NCI-H2081 treated with DMSO at 0.1 percent for 48 hours (cell line): ENCODE measurements at regions not wholly inside any gene's neighbourhood (a gene's known extent, or its start where the extent isn't known, plus 50 kb on each side); places are given as distances from the start of the nearest gene placed in this dataset.
"Not testable (repeated sequence)": the region's sequence is repeated elsewhere in the genome, so short reads cannot be mapped to it uniquely, and the experiment has no call there.

Experiments
- DNase-seq: peaks from one replicate; lab custom pipeline; 2025; lab: John Stamatoyannopoulos, UW

DNA sequence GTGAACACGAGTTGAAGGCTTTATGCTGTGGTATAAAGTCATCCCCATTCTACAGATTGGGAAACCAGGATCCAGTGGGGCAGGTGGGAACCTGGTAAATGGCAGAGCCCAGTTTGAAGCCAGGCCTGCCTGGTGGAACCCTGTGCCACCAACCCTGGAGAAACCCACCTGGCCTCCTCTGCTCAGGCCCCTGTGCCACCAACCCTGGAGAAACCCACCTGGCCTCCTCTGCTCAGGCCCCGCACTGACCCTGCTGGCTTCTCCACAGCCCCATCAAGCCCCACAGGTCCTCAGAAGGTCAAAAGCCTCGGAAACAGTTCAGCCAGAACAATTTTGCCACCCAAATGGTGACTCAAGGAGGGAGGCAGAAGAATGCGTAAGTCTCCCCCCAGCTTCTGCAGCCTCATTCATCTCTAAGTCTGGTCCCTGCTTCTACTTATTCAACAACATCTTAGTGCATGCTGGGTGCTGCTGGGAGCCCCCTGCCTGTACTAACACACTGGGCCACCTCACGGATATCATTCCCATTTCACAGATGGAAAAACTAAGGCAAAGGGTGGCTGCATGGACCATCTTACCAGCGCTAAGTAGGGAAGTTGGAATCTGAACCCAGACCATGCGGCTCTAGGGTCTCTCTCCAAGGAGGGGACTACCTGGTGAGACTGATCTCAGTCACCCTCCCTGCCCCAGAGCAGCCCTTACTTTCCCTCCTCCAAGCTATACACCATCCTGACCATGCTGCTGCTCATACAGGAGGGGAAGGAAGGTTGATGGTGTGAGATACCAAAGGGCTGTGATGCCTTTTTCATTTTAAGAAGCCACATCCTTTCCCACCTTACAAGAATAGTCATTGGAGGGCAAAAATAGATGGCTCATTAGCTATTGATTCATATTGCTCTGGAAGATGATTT, 93.7 kb upstream of the ID2 start:
- no peak for DNase-seq

DNA sequence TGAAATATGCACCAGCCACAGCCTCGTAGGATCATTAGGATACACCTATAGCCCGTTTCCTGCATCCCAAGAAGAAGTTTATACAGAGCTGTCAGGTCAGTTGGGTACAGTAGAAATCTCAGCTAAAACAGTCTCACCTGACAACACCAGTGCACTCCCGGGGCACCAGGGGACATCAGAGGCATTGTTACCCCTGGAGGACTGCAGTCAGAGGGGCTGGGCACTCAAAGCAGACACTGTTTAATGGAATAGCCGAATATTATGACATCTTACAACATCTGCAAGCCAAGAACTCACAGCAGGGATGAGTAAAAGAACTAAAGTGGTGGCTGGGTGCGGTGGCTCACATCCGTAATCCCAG, 93.0 kb upstream of the ID2 start:
- no peak for DNase-seq

DNA sequence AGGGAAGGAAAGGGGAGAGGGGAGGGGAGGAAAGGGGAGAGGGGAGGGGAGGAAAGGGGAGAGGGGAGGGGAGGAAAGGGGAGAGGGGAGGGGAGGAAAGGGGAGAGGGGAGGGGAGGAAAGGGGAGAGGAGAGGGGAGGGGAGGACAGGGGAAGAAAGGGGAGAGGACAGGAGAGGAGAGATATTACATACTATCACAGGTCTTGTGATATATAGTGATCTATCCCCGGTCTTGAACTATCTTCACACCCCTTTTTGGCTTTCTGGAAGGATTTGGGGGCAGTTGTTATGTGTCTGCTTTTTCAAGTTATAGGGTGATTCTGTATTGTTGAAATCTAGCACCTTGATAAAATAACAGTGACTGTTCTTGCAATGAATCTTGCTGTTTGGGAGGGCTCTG, 92.1 kb upstream of the ID2 start:
- no peak for DNase-seq

DNA sequence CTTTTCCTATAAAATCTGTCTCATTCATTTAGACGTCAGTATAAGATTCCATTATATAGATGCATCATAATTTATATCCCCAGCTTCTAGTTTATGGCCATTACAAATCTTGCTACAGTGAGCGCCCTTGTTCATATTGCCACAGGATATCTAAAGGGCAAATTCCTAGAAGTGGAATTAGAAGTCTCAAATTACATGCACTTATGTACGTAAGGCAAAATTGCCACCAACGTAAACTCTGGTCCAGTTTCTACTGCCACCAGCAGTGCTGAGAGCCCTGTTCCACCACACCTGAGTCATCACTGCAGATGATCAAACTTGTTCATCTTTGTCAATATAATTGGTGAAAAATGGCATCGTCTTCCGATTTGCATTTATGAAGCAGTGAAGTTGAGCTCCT, 90.9 kb upstream of the ID2 start:
- no peak for DNase-seq

DNA sequence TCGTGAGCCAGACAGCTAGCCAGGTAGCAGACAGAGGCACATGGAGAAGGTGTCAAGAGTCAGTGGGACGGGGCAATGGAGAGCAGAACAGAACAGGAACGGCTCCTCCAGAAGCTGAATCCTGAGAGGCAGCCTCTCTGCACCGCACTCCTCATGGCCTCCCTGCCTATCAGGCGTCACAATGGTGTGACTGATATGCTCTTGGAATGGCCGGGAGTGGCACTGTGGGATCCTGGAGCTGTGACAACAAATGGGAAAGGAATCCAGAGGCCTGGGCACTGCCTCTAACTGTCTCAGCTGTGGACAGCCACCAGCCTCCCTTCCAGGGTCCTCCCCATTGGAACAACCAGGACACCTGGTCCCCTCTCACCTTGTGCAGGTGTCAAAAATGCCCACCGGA, 89.1 kb upstream of the ID2 start:
- no peak for DNase-seq

DNA sequence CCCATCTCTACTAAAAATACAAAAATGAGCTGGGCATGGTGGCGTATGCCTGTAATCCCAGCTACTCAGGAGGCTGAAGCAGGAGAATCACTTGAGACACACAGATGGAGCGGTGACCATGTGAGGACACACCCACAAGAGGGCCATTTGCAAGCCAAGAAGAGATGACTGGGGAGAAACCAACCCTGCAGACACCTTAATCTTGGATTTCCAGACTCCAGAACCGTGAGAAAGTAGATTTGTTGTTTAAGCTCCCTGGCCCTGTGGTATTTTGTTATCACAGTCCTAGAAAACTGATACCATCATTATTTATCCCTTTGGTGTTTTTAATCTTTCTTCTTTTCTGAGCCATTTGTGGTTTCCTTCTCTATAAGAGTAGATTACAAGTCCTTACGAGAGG, 88.6 kb upstream of the ID2 start:
- DNase-seq: no peak

DNA sequence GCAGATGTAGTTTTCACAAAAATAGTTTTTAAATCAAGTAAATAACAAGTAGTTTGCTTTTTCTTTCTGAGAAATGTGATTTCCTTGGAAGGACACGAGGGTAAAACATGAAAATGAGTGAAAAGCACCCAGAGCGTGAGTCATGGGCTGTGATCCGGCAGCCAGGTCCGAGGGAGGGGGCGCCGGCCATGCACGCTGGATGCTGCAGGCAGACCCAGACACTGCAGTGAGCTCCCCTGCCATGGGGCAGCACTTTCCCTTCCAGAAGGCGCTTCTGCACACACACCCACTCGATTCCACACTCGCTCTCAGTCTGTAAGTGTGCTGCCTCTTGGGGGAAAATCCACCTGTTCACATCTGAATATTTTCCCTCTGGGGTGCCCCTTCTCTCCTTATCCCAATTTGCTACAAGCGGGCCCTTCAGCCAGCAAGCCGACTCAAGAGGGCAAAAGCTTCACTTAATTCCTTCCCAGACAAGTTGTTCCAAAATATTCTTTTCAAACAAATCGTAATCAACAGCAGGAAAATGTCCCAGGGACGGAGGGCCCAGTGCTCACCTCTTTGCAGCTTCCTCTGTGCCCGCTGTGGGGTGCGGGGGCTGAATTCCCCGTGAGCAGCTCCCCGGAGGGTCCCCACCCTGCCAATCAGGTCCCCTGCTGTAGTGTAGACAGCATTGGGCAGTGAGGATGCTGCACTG, 87.0 kb upstream of the ID2 start:
- no peak for DNase-seq

DNA sequence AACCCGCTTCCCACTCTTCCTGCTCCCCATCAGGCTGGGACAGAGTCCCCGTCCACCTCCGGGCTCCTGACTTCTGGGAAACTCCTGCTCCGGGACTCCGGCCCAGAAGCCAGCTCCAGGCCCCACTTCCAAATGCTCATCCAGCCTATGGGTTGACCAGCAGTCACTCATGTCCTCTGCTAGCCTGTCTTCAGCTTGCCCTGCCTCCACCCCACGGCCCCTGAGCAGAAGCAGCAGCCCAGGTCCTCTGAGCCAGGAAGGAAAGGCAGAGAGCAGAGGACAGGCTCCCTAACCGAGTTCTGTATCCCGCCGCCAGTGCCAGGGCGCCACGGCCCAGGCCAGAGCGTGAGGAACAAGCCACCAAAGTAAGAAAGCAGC, 86.4 kb upstream of the ID2 start:
- no peak for DNase-seq

DNA sequence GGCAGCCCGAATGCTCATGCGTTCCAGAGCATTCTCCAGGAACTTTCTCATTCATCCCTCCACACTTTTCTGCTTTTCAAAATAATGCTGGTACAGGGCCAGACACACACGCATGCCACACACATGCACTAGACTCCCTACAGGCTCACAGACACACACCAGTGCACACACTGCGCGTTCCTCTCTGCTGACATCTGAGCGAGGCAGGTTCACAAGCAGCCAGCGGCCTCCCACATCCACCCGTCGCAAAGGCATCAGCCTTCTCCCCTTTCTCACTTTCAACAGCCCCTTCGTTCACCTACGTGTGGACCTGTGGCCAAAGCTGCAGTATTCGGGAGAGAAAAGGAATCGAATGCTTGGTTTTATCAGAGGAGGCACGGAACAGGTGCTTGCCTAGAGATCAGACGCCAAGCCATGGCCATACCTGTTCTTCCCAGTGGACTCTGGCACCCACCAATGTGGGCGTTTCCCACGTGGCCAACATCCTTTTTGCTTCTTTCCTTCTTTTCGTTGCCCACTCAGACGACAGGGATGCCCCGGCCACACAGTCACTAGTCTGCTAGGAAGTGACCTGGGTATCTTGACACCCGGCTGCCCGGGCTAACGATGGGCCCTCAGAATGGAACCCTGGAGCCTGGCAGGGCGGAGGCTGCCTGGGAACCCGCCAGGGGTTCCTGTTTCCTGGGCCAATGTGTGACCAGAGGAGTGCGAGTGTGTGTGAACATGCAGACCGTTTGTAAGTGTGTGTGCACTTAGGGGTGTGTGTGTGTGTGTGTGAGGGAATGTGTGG, 85.8 kb upstream of the ID2 start:
- DNase-seq: no peak

DNA sequence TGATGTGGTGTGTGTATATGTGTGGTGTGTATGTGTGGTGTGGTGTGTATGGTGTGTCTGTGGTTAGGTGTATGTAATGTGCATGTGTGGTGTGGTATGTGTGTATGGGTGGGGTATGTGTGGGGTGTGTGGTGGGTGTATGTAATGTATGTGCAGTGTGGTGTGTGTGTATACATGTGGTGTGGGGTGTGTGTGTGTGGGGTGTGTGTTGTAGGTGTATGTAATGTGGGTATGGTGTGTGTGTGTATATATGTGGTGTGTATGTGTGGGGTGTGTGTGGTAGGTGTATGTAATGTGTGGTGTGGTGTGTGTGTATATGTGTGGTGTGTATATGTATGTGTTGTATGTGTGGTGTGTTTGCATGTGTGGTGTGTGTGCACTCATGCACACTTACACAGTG, 84.8 kb upstream of the ID2 start:
- no peak for DNase-seq

DNA sequence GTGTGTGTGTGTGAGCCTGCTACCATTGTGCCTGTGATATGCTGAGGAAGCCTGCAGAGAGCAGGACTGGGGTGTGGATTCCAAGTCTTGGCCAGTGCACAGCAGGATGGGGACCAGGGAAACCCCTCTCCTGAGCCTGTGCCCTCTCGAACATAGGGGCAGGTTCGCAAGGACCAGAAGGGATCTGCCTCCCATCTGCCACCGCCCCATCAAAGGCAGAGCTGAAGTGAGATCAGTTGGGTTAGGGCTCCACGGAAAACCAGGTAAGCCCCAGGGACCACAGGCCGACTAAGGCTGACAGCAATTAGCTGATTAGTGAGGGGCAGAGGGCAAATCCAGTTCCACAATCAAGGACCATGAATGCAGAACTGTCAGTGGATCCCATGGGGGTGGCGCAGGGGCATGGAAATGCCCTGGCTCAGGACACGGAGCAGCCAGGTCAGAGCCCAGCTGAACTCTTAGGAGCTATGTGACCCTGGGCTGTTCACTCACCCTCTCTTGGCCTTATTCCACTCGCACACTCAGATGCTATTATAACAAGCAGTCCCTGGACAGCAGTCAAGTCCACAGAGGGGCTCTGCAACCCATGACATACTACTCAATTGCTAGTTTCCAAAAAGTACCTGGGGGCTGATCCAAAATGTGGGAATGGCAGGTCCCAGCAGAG, 84.2 kb upstream of the ID2 start:
- no peak for DNase-seq

DNA sequence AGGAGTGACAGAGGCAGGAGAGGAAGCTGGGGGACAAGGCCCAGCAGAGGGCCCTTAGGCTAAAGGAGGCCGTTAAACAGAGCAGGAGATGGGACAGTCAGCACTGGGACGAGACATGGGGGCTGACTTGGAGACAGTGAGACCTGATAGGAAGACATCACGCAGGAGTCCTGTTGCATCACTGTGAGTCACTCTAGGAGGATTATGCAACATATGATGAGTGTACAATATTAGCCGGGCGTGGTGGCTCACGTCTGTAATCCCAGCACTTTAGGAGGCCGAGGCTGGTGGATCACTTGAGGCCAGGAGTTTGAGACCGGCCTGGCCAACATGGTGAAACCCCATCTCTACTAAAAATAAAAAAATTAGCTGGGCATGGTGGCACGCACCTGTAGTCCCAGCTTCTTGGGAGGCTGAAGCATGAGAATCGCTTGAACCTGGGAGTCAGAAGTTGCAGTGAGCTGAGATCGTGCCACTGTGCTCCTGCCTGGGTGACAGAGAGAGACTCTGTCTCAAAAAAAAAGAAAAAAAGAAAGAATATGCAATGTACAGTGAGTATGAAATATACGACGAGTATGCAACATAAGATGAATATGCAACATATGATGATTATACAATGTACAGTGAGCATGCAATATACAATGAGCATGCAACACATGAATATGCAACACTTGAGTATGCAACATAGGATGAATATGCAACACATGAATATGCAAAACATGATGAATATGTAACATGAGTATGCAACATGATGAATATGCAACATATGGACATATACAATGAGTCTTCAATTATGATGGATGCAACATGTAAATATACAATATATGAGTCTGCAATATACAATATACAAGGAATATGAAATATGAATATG, 83.3 kb upstream of the ID2 start:
- no peak for DNase-seq

DNA sequence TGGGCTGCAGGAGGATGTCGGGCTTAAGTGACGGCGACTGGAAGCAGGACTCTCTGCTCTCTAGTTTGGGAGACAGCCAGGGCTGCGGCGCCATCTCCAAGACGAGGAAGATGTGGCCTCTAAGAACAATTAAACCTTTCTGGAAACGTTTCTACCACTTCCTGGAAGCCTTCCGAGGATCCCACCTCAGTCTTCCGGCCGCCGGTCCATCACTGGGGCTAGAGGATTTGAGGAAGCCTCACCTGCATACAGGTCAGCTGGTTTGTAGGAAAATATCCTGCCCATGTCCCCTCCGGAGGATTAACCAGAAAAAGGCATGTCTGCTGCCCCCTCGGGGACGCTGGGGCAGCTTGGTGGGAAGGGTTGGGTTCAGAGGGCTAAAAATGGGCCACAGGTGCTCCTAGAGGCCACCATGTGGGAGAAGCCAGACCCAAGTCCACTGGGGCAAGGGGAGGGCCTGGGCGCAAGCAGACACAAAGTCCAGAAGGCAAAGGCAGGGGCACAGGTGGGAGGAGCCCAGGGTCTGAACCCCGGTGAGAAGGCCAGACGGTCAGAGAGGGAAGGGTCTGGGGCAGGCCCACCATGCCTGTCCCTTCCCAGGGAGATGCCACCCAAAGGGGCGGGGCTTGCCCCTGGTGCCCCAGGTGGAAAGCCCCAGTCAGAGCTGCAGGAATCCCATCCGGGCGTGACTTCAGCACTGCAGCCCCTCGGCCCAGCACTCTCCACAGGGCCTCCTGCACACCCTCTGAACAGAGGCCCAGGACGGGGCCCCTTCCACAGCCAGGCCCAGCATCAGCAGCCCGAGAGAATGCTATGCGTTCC, 82.2 kb upstream of the ID2 start:
- no peak for DNase-seq

DNA sequence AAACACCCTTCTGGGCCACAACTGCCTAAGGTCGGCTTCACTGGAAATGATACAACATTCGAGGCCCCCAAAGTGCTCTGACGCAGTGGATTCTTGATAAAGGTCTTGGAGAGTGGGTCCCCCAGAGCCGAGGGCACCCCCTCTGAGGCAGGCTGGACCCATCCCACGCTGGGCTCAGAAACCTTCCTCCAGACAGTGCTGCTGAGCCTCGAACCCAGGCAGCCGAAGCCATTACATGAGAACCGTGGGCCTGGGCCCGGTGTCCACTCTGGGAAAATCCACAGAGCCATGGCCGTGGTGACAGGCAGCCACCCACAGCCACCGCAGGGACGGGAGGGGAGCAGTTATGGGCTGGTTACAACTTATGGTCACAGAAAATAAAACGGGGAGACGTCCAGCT, 81.4 kb upstream of the ID2 start:
- no peak for DNase-seq

DNA sequence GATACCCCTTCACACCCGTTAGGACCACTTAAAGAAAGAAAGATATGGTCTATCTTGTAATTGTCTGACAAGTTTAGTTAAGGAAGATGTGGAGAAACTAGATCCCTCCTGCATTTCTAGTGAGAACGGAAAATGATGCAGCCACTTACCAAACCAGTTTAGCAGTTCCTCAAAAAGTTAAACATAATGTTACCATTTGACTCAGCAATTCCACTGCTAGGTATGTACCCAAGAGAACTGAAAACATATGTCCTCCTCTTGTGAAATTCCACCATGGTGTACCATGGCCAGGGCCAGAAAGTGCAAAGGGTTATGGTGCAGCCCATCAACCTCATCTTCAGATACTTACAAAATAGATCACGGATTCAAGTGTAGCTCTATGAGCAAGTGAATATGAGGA, 79.0 kb upstream of the ID2 start:
- DNase-seq: no peak

DNA sequence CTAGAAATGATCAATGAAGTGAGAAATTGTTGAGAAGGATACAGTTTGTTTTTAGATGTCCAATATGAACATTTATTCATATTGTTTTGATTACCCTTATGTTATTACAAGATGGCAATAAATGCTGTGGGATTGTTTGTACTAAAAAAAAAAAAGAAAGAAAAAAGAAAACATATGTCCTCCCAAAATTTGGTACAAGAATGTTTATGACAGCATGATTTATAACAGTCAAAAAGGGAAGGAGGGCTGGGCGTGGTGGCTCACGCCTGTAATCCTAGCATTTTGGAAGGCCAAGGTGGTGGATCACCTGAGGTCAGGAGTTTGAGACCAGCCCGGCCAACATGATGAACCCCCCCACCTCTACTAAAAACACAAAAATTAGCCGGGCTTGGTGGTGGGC, 78.5 kb upstream of the ID2 start:
- not testable (repeated sequence) for DNase-seq

DNA sequence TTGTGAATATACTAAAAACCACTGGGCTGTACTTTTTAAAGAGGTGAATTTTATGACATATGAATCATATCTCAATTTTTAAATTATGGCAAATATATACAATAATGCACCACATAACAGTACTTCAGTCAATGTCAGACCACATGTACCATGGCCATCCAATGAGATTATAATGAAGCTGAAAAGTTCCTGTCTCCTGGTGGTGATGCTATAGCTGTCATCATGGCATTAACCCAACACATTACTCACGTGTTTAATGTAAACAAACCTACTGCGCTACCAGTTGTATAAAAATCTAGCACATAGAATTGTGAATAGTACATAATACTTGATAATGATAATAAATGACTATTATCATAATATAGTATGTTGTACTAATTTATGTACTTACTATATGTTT, 77.6 kb upstream of the ID2 start:
- no peak for DNase-seq

DNA sequence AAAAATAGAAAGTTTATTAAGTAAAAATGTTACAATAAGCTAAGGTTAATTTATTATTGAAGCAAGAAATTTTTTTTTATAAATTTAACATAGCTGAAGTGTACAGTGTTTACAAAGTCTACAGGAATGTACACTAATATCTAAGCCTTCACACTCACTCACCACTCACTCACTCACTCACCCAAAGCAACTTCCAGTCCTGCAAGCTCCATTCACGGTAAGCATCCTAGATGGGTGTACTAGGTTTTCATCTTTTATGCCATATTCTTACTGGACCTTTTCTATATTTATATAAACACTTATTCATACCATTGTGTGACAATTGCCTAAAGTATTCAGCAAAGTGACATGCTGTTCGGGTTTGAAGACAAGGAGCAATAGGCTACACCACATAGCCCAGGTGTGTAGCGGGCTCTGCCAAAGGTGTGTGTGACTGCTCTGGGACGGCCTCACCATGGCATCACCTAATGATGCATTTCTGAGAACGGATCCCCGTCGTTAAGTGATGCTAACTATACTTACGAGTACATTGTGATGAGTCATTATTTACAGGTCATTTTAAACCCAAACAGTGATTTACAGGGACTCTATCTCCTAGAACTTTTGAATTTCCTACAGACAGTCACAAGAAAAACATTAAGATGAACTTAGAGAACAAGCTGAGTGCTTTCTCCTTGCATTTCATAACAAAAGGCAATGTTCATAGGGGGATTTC, 76.3 kb upstream of the ID2 start:
- no peak for DNase-seq

DNA sequence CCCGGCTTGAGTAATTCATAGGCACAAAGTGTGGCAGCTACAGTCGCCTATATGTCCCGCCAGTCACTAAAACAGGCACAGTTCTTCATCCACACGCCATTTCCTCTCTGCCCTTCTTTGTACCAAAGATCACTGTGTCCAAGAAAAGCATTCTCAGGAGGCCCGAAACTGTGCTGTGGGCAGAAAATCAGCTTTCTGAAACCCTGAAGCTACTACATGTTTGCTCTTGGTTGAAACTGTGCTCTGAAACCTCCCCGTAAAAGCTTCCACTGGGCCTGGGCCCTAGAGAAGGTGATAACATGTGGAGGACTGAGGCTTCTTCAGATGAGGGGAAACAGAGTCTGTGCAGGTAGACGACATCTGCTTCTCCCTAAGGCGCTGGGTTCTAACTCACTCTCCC, 75.6 kb upstream of the ID2 start:
- DNase-seq: no peak
